ENCODE measurements at regions not wholly inside any gene's neighbourhood (a gene's known extent, or its start where the extent isn't known, plus 50 kb on each side); places are given as distances from the start of the nearest gene placed in this dataset.
"Not testable (repeated sequence)": the region's sequence is repeated elsewhere in the genome, so short reads cannot be mapped to it uniquely, and the experiment has no call there.

GRCh38 chr3:164752812-164753211 is 325.5 kb downstream of the SI start:
- DNase-seq: peak in 2 of 58 donors; percentile 0 to 5

GRCh38 chr3:164748626-164749025 is 329.7 kb downstream of the SI start:
- no peak for DNase-seq

GRCh38 chr3:164741869-164742268 is 336.4 kb downstream of the SI start:
- DNase-seq: no peak

GRCh38 chr3:164737174-164737573 is 341.1 kb downstream of the SI start:
- no peak for DNase-seq

- DNase-seq: no peak
Measured at GRCh38 chr3:164732166-164732565, 346.1 kb downstream of the SI start.

- DNase-seq: peak in 6 of 58 donors; percentile 1 to 29 (median 4)
Measured at GRCh38 chr3:164730815-164731360, 347.4 kb downstream of the SI start.

GRCh38 chr3:164723396-164723795 is 354.9 kb downstream of the SI start:
- no peak for DNase-seq

GRCh38 chr3:164702808-164703207 is 375.5 kb downstream of the SI start:
- not testable (repeated sequence) for DNase-seq

GRCh38 chr3:164687902-164688301 is 390.4 kb downstream of the SI start:
- no peak for DNase-seq

- peak in 7 of 58 donors; percentile 1 to 36 (median 8) for DNase-seq
Measured at GRCh38 chr3:164687211-164687610, 391.1 kb downstream of the SI start.

GRCh38 chr3:164683489-164683888 is 394.8 kb downstream of the SI start:
- DNase-seq: no peak

- no peak for DNase-seq
Measured at GRCh38 chr3:164679245-164679644, 399.1 kb downstream of the SI start.

- no peak for DNase-seq
Measured at GRCh38 chr3:164677317-164677716, 401.0 kb downstream of the SI start.

GRCh38 chr3:164673738-164674137 is 404.6 kb downstream of the SI start:
- DNase-seq: no peak

- DNase-seq: no peak
Measured at GRCh38 chr3:164658125-164658524, 420.2 kb downstream of the SI start.

GRCh38 chr3:164657631-164658030 is 420.7 kb downstream of the SI start:
- no peak for DNase-seq

- no peak for DNase-seq
Measured at GRCh38 chr3:164655462-164655861, 422.8 kb downstream of the SI start.

- DNase-seq: no peak
Measured at GRCh38 chr3:164641071-164641470, 437.2 kb downstream of the SI start.

GRCh38 chr3:164640591-164640990 is 437.7 kb downstream of the SI start:
- no peak for DNase-seq

- no peak for DNase-seq
Measured at GRCh38 chr3:164620956-164621355, 457.3 kb downstream of the SI start.

- no peak for DNase-seq
Measured at GRCh38 chr3:164620423-164620822, 457.9 kb downstream of the SI start.

GRCh38 chr3:164612751-164613150 is 465.5 kb downstream of the SI start:
- no peak for DNase-seq

GRCh38 chr3:164608554-164609276 is 469.6 kb downstream of the SI start:
- no peak for DNase-seq
